GM20431 (cell line): ENCODE measurements at regions not wholly inside any gene's neighbourhood (a gene's known extent, or its start where the extent isn't known, plus 50 kb on each side); places are given as distances from the start of the nearest gene placed in this dataset.

Source experiments
- in situ Hi-C: fragments of 300-500 bp; cut with MseI, MboI; formaldehyde crosslinking; loops from one replicate; pipeline ENCODE4 v1.15.0; 2020; ENCODE audit warnings: low sequenced_read_pairs; ENCODE audit not compliant: unreplicated experiment

GRCh38 chr3:117471831-117472230 is 762.3 kb downstream of the TUSC7 start:
- in situ Hi-C loops, result no loop called here

GRCh38 chr3:117473981-117474538 is 764.5 kb downstream of the TUSC7 start:
- in situ Hi-C loops, result no loop called here

- in situ Hi-C loops, result no loop called here
Observed at GRCh38 chr3:117476572-117476971, 767.0 kb downstream of the TUSC7 start.

- in situ Hi-C loops, result no loop called here
Observed at GRCh38 chr3:117477214-117477755, 767.7 kb downstream of the TUSC7 start.

GRCh38 chr3:117479095-117479494 is 769.5 kb downstream of the TUSC7 start:
- in situ Hi-C loops, result no loop called here

- in situ Hi-C loops, result no loop called here
Observed at GRCh38 chr3:117480525-117480924, 770.9 kb downstream of the TUSC7 start.

- in situ Hi-C loops, result no loop called here
Observed at GRCh38 chr3:117480972-117481371, 771.4 kb downstream of the TUSC7 start.

GRCh38 chr3:117483839-117484238 is 774.3 kb downstream of the TUSC7 start:
- in situ Hi-C loops, result no loop called here

GRCh38 chr3:117485841-117486240 is 776.3 kb downstream of the TUSC7 start:
- in situ Hi-C loops, result no loop called here

- in situ Hi-C loops, result no loop called here
Observed at GRCh38 chr3:117486719-117487716, 777.4 kb downstream of the TUSC7 start.

GRCh38 chr3:117488983-117489382 is 779.4 kb downstream of the TUSC7 start:
- in situ Hi-C loops, result no loop called here

- in situ Hi-C loops, result no loop called here
Observed at GRCh38 chr3:117489663-117490079, 780.1 kb downstream of the TUSC7 start.

GRCh38 chr3:117490716-117491115 is 781.1 kb downstream of the TUSC7 start:
- in situ Hi-C loops, result no loop called here

GRCh38 chr3:117495620-117496019 is 786.0 kb downstream of the TUSC7 start:
- in situ Hi-C loops, result no loop called here

GRCh38 chr3:117499189-117499870 is 789.8 kb downstream of the TUSC7 start:
- in situ Hi-C loops, result no loop called here

- in situ Hi-C loops, result no loop called here
Observed at GRCh38 chr3:117507958-117508357, 798.4 kb downstream of the TUSC7 start.

GRCh38 chr3:117509858-117510257 is 800.3 kb downstream of the TUSC7 start:
- in situ Hi-C loops, result no loop called here

GRCh38 chr3:117510396-117510795 is 800.8 kb downstream of the TUSC7 start:
- in situ Hi-C loops, result no loop called here

GRCh38 chr3:117512975-117513374 is 803.4 kb downstream of the TUSC7 start:
- in situ Hi-C loops, result no loop called here

GRCh38 chr3:117515309-117515708 is 805.7 kb downstream of the TUSC7 start:
- in situ Hi-C loops, result no loop called here

- in situ Hi-C loops, result no loop called here
Observed at GRCh38 chr3:117518364-117518763, 808.8 kb downstream of the TUSC7 start.
